Muscle of leg (tissue), 3 donors: ENCODE measurements at regions not wholly inside any gene's neighbourhood (a gene's known extent, or its start where the extent isn't known, plus 50 kb on each side); places are given as distances from the start of the nearest gene placed in this dataset.

Experiments
- DNase-seq: peaks from one replicate; pipeline ENCODE4 v3.0.0; 2013
- H3K27ac ChIP-seq: one replicate; pipeline ENCODE4 v1.5.1; 2013; ENCODE audit warnings: mild to moderate bottlenecking, low read length, control low read depth
- H3K27me3 ChIP-seq: one replicate; pipeline ENCODE4 v1.6.1; 2013; ENCODE audit warnings: low read length; ENCODE audit not compliant: control insufficient read depth, insufficient read depth
- H3K36me3 ChIP-seq: one replicate; pipeline ENCODE4 v1.6.1; 2013; ENCODE audit warnings: low read length; ENCODE audit not compliant: control insufficient read depth, insufficient read depth
- H3K4me1 ChIP-seq: one replicate; pipeline ENCODE4 v1.6.1; 2013; ENCODE audit warnings: low read length; ENCODE audit not compliant: control insufficient read depth, insufficient read depth
- H3K4me3 ChIP-seq: one replicate; pipeline ENCODE4 v1.5.1; 2013; ENCODE audit warnings: low read length, control low read depth
- H3K9me3 ChIP-seq: replicated peaks from 2 replicates; pipeline ENCODE4 v1.6.1; 2013; ENCODE audit warnings: low read depth, low read length; ENCODE audit not compliant: control insufficient read depth
- WGBS: methylation state at CpG from one replicate; pipeline ENCODE4 v1.1.5; 2013; ENCODE audit warnings: missing lambda C conversion rate; ENCODE audit not compliant: insufficient coverage; 5-methylcytosine and 5-hydroxymethylcytosine counted together

GRCh38 chr7:33854178-33854577 is 51.2 kb upstream of the BMPER start:
- Histone ChIP-seq H3K4me1 (no peaks in the 10 kb centered on the region), H3K9me3 (no peaks in the 10 kb centered on the region)

DNA sequence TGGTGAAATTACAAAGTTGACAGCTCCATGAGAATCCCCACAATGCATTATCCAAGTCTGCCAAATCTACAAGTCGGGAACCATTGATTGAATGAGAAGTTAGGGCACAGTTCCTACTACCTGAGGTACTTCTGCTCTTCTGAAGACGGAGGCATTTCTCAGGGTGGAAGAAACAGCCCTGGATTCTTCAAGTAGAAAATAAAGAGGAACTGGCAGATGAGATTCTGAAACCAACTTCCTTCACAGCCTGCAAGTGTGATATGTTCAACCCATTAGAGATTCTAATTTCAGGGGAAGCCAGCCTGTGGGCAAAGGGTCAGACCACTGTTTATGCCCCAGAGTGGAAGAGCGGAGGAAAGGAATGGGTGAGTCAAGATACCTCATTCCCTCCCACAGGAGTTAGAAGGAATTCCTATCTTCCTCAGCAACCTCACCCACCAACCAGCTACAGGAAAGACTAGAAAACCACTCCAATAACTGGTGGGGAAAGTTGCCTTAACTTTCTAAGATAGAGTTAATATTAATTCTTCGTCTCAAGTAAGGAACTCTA is 50.5 kb upstream of the BMPER start:
- Histone ChIP-seq H3K27me3 (no peaks in the 10 kb centered on the region), H3K4me3 (no peak overlapping the region), H3K36me3 (no peaks in the 10 kb centered on the region), H3K4me1 (no peaks in the 10 kb centered on the region), H3K27ac (no peak overlapping the region), H3K9me3 (no peaks in the 10 kb centered on the region)
- no CpG with 5 or more reads among the region's 4 CpGs for WGBS
- no peak for DNase-seq

More at GRCh38 chr7:33854178-33854577, 51.2 kb upstream of the BMPER start:
- Histone ChIP-seq H3K27me3 (no peaks in the 10 kb centered on the region), H3K27ac (no peak overlapping the region), H3K36me3 (no peaks in the 10 kb centered on the region), H3K4me3 (no peak overlapping the region)
- no peak for DNase-seq
- 100% methylated on average over 1 of the region's 1 CpG for WGBS
